Pancreas (tissue), 10 donors: ENCODE measurements at regions not wholly inside any gene's neighbourhood (a gene's known extent, or its start where the extent isn't known, plus 50 kb on each side); places are given as distances from the start of the nearest gene placed in this dataset.

Source experiments
- ATAC-seq, 4 donors: fragments of 200-7000 bp; cut with Tn5 transposase; one replicate each; pipeline versions ENCODE4 v1.8.0 to v1.9.1; 2020; ENCODE audit warnings: mild to moderate bottlenecking in 4 of 4, moderate library complexity in 4 of 4
- DNase-seq, 6 donors: peaks; one replicate each; pipeline ENCODE4 v3.0.0-alpha.2; 2020
- FAIRE-seq: peaks from 2 replicates; lab custom pipeline; 2012; peaks lifted over from hg19 to GRCh38; lab: Jason Lieb, UNC
- H3K27ac ChIP-seq, 4 donors: fragments of 200-600 bp; sonication (generic); 1 replicate in 3 of 4; 2 replicates in 1 of 4; pipeline versions ENCODE4 v1.5.0 to v1.8.0; 2020
- H3K27me3 ChIP-seq, 4 donors: fragments of 200-600 bp; one replicate each; pipeline ENCODE4 v1.8.0; 2021
- H3K36me3 ChIP-seq, 3 donors: fragments of 200-600 bp; sonication (generic) in 1 of 3; one replicate each; pipeline versions ENCODE4 v1.5.0 to v1.8.0; 2020 to 2021
- H3K4me1 ChIP-seq, 3 donors: fragments of 200-600 bp; one replicate each; pipeline ENCODE4 v1.8.0; 2021
- H3K4me3 ChIP-seq, 4 donors: fragments of 200-600 bp; sonication (generic) in 2 of 4; one replicate each; pipeline versions ENCODE4 v1.5.0 to v1.8.0; 2020 to 2021
- H3K9me3 ChIP-seq, 4 donors: fragments of 200-600 bp; one replicate each; pipeline ENCODE4 v1.8.0; 2021
- CTCF ChIP-seq, 4 donors: fragments of 200-600 bp; sonication (generic) in 3 of 4; IDR thresholded peaks; one replicate each; pipeline versions ENCODE4 v1.5.0 to v1.8.0; 2021; ENCODE audit warnings: antibody characterized with exemption in 4 of 4
- WGBS, 2 donors: extraction: QIAGEN DNeasy Blood & Tissue Kit; methylation state at CpG; one replicate each; pipeline ENCODE4 v1.1.7; 2013; 5-methylcytosine and 5-hydroxymethylcytosine counted together
- intact Hi-C, 3 donors: fragments of 100-400 bp; cut with DNase I; formaldehyde crosslinking; loops; one replicate each; pipeline versions ENCODE4 v1.11.1 to v1.14.2; 2022
- donor health status: healthy with polysubstance abuse.
- donor health status: DM: no; HTN: no; CAD: no; lungs with moderate emphysema.
- donor health status: DM: no; HTN: no; CAD: no.
- donor health status: control.
- donor health status: control.
- donor health status: Bipolar disorder and iron deficiency.
- donor health status: DM: yes; HTN: yes; CAD: no.
- donor health status: DM: no; HTN: no; CAD: no.
- donor health status: DM: no; HTN: no; CAD: no.
- donor health status: DM: yes; HTN: yes; CAD: no.

- TF ChIP-seq CTCF (IDR thresholded peaks at IDR 0.05), result no peak
- Histone ChIP-seq H3K9me3 (no peaks in the 10 kb centered on the region), H3K4me1 (no peaks in the 10 kb centered on the region), H3K27me3 (no peaks in the 10 kb centered on the region), H3K27ac (no peak overlapping the region), H3K36me3 (no peaks in the 10 kb centered on the region), H3K4me3 (no peak overlapping the region)
- FAIRE-seq (no peak), ATAC-seq (no peak), DNase-seq (no peak)
- WGBS, 2 donors, result 79 to 83% methylated on average over 11 of the region's 11 CpGs
- intact Hi-C loops, result no loop called here
Measured at GRCh38 chr13:99693852-99694611, 192.8 kb downstream of the TM9SF2 start.

GRCh38 chr13:99693351-99693750 lies 192.1 kb downstream of the TM9SF2 start:
- WGBS, 2 donors, result 75 to 80% methylated on average over 3 of the region's 3 CpGs
- Histone ChIP-seq H3K27ac (no peak overlapping the region), H3K4me3 (no peak overlapping the region), H3K4me1 (no peaks in the 10 kb centered on the region), H3K9me3 (no peaks in the 10 kb centered on the region), H3K27me3 (no peaks in the 10 kb centered on the region), H3K36me3 (no peaks in the 10 kb centered on the region)
- no peak for ATAC-seq
- intact Hi-C loops, result no loop called here
- no peak for DNase-seq
- TF ChIP-seq CTCF (IDR thresholded peaks at IDR 0.05), result no peak
- FAIRE-seq, result no peak

- no peaks in the 10 kb centered on the region for H3K36me3 ChIP-seq
- no peak overlapping the region for H3K4me3 ChIP-seq
- TF ChIP-seq CTCF (IDR thresholded peaks at IDR 0.05), result no peak
- no peak for DNase-seq
- no peak overlapping the region for H3K27ac ChIP-seq
- WGBS, 2 donors, result 85 to 92% methylated on average over 2 of the region's 2 CpGs
- H3K27me3 ChIP-seq, result no peaks in the 10 kb centered on the region
- FAIRE-seq, result no peak
- H3K9me3 ChIP-seq, result no peaks in the 10 kb centered on the region
- no peak for ATAC-seq
- no peaks in the 10 kb centered on the region for H3K4me1 ChIP-seq
- intact Hi-C loops, result no loop called here
Measured at GRCh38 chr13:99692854-99693253, 191.6 kb downstream of the TM9SF2 start.

GRCh38 chr13:99691552-99691951 lies 190.3 kb downstream of the TM9SF2 start:
- intact Hi-C loops, result no loop called here
- ATAC-seq (no peak), FAIRE-seq (no peak)

More at GRCh38 chr13:99691552-99691951, 190.3 kb downstream of the TM9SF2 start:
- no peak for DNase-seq
- no peak overlapping the region for H3K27ac ChIP-seq
- H3K9me3 ChIP-seq, result no peaks in the 10 kb centered on the region
- no peaks in the 10 kb centered on the region for H3K36me3 ChIP-seq
- no peak for TF ChIP-seq CTCF (IDR thresholded peaks at IDR 0.05)
- no peaks in the 10 kb centered on the region for H3K4me1 ChIP-seq
- no peak overlapping the region for H3K4me3 ChIP-seq
- 90% methylated on average over 7 of the region's 7 CpGs for WGBS, 2 donors
- H3K27me3 ChIP-seq, result no peaks in the 10 kb centered on the region
